H1 (cell line): ENCODE measurements at regions not wholly inside any gene's neighbourhood (a gene's known extent, or its start where the extent isn't known, plus 50 kb on each side); places are given as distances from the start of the nearest gene placed in this dataset.

Experiments
- ATF2 ChIP-seq: IDR thresholded peaks from 2 replicates; pipeline ENCODE4 v1.6.1; 2012; ENCODE audit warnings: low read length, inconsistent platforms
- BRCA1 ChIP-seq: IDR thresholded peaks from 2 replicates; pipeline ENCODE4 v1.6.1; 2012; ENCODE audit warnings: low read depth, low read length, improper control_type of control experiment
- SAP30 ChIP-seq: fragments of 300-600 bp; sonication (generic); IDR thresholded peaks from 2 replicates; pipeline ENCODE4 v1.7.1; 2012; ENCODE audit warnings: low read length, moderate library complexity, mild to moderate bottlenecking, inconsistent platforms; ENCODE audit not compliant: insufficient read depth, insufficient replicate concordance

GRCh38 chr14:86104691-86105265 is 574.8 kb downstream of the FLRT2 start (continued):
- TF ChIP-seq ATF2 = no peak
- no peak for TF ChIP-seq BRCA1
- TF ChIP-seq SAP30 = no peak
